Prostate gland (tissue), 2 donors: ENCODE measurements at regions not wholly inside any gene's neighbourhood (a gene's known extent, or its start where the extent isn't known, plus 50 kb on each side); places are given as distances from the start of the nearest gene placed in this dataset.

Source experiments
- DNase-seq: peaks from one replicate; pipeline ENCODE4 v3.0.0-alpha.2; 2019; ENCODE audit warnings: low spot score
- H3K27ac ChIP-seq, 2 donors: fragments of 200-600 bp; sonication (generic); 2 replicates each; pipeline ENCODE4 v1.5.1; 2017 to 2019
- H3K27me3 ChIP-seq: fragments of 200-600 bp; sonication (generic); replicated peaks from 2 replicates; pipeline ENCODE4 v1.5.1; 2019; ENCODE audit not compliant: insufficient read depth
- H3K36me3 ChIP-seq, 2 donors: fragments of 200-600 bp; sonication (generic); 1 replicate in 1 of 2; 2 replicates in 1 of 2; pipeline versions ENCODE4 v1.5.1 to v1.8.1; 2017 to 2019
- H3K4me1 ChIP-seq: fragments of 200-600 bp; sonication (generic); replicated peaks from 2 replicates; pipeline ENCODE4 v1.5.1; 2019
- H3K4me3 ChIP-seq, 2 donors: fragments of 200-600 bp; sonication (generic); 2 replicates each; pipeline ENCODE4 v1.5.1; 2017 to 2019
- H3K9me3 ChIP-seq: fragments of 200-600 bp; sonication (generic); 2 replicates; pipeline ENCODE4 v1.5.1; 2017
- POLR2A ChIP-seq: fragments of 450-650 bp; IDR thresholded peaks from one replicate; pipeline ENCODE4 v1.6.1; 2016; ENCODE audit warnings: antibody characterized with exemption, mild to moderate bottlenecking
- POLR2AphosphoS5 ChIP-seq: sonication (generic); formaldehyde crosslinking; IDR thresholded peaks from one replicate; pipeline ENCODE4 v1.6.1; 2017; ENCODE audit warnings: antibody characterized with exemption
- WGBS: methylation state at CpG from one replicate; pipeline ENCODE4 v1.1.5; 2018; 5-methylcytosine and 5-hydroxymethylcytosine counted together
- intact Hi-C: fragments of 100-400 bp; cut with DNase I; formaldehyde crosslinking; loops from one replicate; pipeline ENCODE4 v1.14.2; 2022
- TF ChIP-seq, protein P1 (sequence below), 4 experiments: fragments of 200-600 bp in 2 of 4; fragments of 450-650 bp in 2 of 4; sonication (generic) in 2 of 4; IDR thresholded peaks; 1 replicate in 3 of 4; 2 replicates in 1 of 4; pipeline ENCODE4 v1.5.1; 2016 to 2019; ENCODE audit warnings: antibody characterized with exemption in 4 of 4, mild to moderate bottlenecking in 2 of 4, moderate library complexity in 2 of 4

DNA sequence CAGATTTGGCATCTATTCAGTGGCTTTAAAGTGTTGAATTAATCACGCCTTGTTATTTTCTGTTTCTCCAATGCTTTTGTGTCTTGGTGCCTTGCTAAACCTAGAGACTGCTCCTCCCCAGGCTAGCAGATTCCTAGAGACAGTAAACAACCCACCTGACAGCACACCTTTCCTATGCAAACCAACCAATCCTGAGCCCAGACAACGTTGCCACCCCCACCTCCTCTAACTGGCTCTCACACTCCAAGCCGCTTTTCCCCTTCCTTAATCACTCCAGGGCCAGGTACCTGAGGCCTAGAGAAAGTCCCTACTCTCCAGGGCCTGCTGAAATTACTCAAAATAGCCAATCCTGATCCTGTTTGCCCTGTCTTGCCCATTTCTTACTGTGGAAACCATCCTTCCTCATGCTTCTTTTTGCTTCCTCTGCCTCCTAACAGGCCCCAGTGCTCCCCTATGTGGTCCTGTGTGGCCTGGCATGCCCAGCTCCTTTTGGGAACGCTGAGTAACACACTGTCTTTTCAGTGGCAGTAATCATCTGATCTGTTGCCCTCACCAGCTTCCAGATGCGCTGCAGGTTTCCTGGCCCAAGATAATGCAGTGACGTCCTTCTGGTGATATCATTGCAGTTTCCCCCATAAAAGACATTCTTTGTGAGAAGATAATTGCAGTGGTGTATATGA is 53.4 kb downstream of the GAS1 start:
- no peak for DNase-seq
- TF ChIP-seq POLR2AphosphoS5 (no peak), POLR2A (no peak)
- TF ChIP-seq, protein P1, sequence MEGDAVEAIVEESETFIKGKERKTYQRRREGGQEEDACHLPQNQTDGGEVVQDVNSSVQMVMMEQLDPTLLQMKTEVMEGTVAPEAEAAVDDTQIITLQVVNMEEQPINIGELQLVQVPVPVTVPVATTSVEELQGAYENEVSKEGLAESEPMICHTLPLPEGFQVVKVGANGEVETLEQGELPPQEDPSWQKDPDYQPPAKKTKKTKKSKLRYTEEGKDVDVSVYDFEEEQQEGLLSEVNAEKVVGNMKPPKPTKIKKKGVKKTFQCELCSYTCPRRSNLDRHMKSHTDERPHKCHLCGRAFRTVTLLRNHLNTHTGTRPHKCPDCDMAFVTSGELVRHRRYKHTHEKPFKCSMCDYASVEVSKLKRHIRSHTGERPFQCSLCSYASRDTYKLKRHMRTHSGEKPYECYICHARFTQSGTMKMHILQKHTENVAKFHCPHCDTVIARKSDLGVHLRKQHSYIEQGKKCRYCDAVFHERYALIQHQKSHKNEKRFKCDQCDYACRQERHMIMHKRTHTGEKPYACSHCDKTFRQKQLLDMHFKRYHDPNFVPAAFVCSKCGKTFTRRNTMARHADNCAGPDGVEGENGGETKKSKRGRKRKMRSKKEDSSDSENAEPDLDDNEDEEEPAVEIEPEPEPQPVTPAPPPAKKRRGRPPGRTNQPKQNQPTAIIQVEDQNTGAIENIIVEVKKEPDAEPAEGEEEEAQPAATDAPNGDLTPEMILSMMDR (IDR thresholded peaks at IDR 0.05) = no peak
- no peaks in the 10 kb centered on the region for H3K36me3 ChIP-seq
- 81% methylated on average over 6 of the region's 6 CpGs for WGBS
- no peaks in the 10 kb centered on the region for H3K27me3 ChIP-seq
- H3K27ac ChIP-seq = no peak overlapping the region
- no peaks in the 10 kb centered on the region for H3K9me3 ChIP-seq
- no peak overlapping the region for H3K4me3 ChIP-seq
- intact Hi-C loops = no loop called here
- no peaks in the 10 kb centered on the region for H3K4me1 ChIP-seq

- TF ChIP-seq, protein P1 (IDR thresholded peaks at IDR 0.05) = no peak
- TF ChIP-seq POLR2AphosphoS5 (no peak), POLR2A (no peak)
- intact Hi-C loops = no loop called here
- Histone ChIP-seq H3K4me1 (no peaks in the 10 kb centered on the region), H3K4me3 (no peak overlapping the region), H3K27ac (no peak overlapping the region), H3K9me3 (no peaks in the 10 kb centered on the region), H3K27me3 (no peaks in the 10 kb centered on the region), H3K36me3 (no peaks in the 10 kb centered on the region)
- 82% methylated on average over 3 of the region's 3 CpGs for WGBS
- no peak for DNase-seq
Measured at GRCh38 chr9:86892576-86892975, 54.7 kb downstream of the GAS1 start.

DNA sequence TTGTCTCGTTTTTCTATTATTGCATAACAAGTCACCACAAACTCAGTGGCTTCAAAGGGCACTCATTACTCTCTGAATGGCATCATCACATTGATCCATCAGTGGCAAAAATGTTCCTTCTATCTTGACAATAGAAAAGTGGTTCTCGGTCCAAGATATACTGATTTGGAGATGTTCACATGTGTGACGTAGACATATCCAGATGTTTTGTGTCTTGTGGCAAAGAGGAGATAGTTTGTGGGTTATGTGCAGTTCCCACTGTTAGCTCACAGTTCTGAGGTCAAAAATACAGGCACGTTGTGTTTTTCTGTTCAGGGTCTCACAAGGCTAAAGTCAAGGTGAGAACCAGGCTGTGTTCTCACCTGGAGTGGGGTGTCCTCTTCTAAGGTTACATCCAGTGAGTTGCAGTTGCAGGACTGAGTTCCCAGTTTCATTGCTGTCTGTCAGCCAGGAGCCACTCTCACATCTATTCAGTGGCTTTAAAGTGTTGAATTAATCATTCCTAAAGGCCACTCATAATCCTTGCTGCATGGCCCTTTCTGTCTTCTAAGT is 55.3 kb downstream of the GAS1 start:
- Histone ChIP-seq H3K36me3 (no peaks in the 10 kb centered on the region), H3K4me1 (no peaks in the 10 kb centered on the region), H3K9me3 (no peaks in the 10 kb centered on the region), H3K27me3 (no peaks in the 10 kb centered on the region), H3K4me3 (no peak overlapping the region), H3K27ac (no peak overlapping the region)
- intact Hi-C loops = no loop called here
- TF ChIP-seq POLR2AphosphoS5 = no peak
- TF ChIP-seq, protein P1 (IDR thresholded peaks at IDR 0.05) = no peak
- no peak for TF ChIP-seq POLR2A
- WGBS = 73% methylated on average over 4 of the region's 4 CpGs
- DNase-seq = no peak

- H3K9me3 ChIP-seq = no peaks in the 10 kb centered on the region
- no peaks in the 10 kb centered on the region for H3K4me1 ChIP-seq
- WGBS = 84% methylated on average over 3 of the region's 3 CpGs
- no peaks in the 10 kb centered on the region for H3K27me3 ChIP-seq
- no peak overlapping the region for H3K4me3 ChIP-seq
- intact Hi-C loops = no loop called here
- no peak overlapping the region for H3K27ac ChIP-seq
- no peaks in the 10 kb centered on the region for H3K36me3 ChIP-seq
- TF ChIP-seq POLR2AphosphoS5 = no peak
- no peak for TF ChIP-seq POLR2A
- TF ChIP-seq, protein P1 (IDR thresholded peaks at IDR 0.05) = no peak
- DNase-seq = no peak
Measured at GRCh38 chr9:86891091-86891490, 56.2 kb downstream of the GAS1 start.

DNA sequence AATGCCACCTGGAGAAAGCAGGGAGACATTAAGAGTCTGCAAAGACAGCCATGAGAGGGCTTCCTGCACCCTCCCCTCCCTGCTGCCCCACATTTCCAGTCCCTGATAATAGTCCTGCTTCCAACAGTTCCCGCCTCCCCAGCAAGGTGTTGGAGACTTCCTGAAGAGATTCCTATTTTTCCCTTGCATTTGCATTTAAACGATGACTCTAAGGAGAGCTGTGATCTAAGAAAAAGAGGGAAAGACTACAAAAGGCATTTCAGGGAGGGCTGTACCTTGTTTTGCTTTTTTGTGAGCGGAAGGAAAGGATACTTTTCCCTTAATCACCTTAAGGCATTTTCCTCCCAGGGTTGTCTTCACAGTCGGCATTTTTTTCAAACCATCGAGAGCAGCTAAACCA is 62.1 kb downstream of the GAS1 start:
- H3K9me3 ChIP-seq = no peaks in the 10 kb centered on the region
- TF ChIP-seq POLR2A (no peak), POLR2AphosphoS5 (no peak)
- TF ChIP-seq, protein P1 (IDR thresholded peaks at IDR 0.05) = no peak
- 65% methylated on average over 5 of the region's 5 CpGs for WGBS
- no peaks in the 10 kb centered on the region for H3K4me1 ChIP-seq
- intact Hi-C loops = no loop called here
- DNase-seq = no peak
- no peaks in the 10 kb centered on the region for H3K36me3 ChIP-seq
- H3K27me3 ChIP-seq = no peaks in the 10 kb centered on the region
- H3K27ac ChIP-seq = no peak overlapping the region
- no peak overlapping the region for H3K4me3 ChIP-seq
